ENCODE measurements at regions not wholly inside any gene's neighbourhood (a gene's known extent, or its start where the extent isn't known, plus 50 kb on each side); places are given as distances from the start of the nearest gene placed in this dataset.

DNA sequence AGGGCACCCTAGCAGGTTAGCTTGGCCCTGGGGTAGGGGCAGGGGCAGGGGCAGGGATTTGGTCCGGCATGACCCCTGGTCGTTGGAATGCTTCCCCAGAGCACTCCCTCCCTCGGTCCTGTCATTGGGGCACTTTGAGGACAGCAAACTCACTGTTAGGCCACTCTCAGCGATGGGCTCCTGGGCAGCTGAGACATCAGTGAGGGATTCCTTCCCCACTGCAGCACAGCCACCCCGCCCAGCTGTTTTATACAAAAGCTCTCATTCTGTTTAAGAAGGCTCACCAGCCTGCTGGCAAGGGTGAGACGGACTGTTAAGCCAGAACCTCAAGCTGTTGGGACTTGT, 86.9 kb upstream of the F3 start:
- TF ChIP-seq, protein P1, sequence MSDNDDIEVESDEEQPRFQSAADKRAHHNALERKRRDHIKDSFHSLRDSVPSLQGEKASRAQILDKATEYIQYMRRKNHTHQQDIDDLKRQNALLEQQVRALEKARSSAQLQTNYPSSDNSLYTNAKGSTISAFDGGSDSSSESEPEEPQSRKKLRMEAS (IDR thresholded peaks at IDR 0.05; ENCODE audit: low read depth, low read length): no peak
- TF ChIP-seq, protein P2, sequence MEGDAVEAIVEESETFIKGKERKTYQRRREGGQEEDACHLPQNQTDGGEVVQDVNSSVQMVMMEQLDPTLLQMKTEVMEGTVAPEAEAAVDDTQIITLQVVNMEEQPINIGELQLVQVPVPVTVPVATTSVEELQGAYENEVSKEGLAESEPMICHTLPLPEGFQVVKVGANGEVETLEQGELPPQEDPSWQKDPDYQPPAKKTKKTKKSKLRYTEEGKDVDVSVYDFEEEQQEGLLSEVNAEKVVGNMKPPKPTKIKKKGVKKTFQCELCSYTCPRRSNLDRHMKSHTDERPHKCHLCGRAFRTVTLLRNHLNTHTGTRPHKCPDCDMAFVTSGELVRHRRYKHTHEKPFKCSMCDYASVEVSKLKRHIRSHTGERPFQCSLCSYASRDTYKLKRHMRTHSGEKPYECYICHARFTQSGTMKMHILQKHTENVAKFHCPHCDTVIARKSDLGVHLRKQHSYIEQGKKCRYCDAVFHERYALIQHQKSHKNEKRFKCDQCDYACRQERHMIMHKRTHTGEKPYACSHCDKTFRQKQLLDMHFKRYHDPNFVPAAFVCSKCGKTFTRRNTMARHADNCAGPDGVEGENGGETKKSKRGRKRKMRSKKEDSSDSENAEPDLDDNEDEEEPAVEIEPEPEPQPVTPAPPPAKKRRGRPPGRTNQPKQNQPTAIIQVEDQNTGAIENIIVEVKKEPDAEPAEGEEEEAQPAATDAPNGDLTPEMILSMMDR (IDR thresholded peaks at IDR 0.05; ENCODE audit: low read depth, low read length): no peak
- TF ChIP-seq POLR2A (IDR thresholded peaks at IDR 0.05; ENCODE audit: extremely low read depth, insufficient read length) (no peak), MYC (IDR thresholded peaks at IDR 0.05; ENCODE audit: low read depth, low read length) (no peak)

All from NB4 (cell line).